NCI-H82 treated with DMSO at 0.1 percent for 48 hours (cell line): ENCODE measurements at regions not wholly inside any gene's neighbourhood (a gene's known extent, or its start where the extent isn't known, plus 50 kb on each side); places are given as distances from the start of the nearest gene placed in this dataset.

Experiments used
- DNase-seq: peaks from one replicate; lab custom pipeline; 2025; ENCODE audit not compliant: unreplicated experiment; lab: John Stamatoyannopoulos, UW

- DNase-seq, result no peak
Measured at GRCh38 chr3:132907293-132907692, 130.9 kb upstream of the TMEM108 start.

- no peak for DNase-seq
Measured at GRCh38 chr3:132900481-132900880, 137.7 kb upstream of the TMEM108 start.

GRCh38 chr3:132898141-132898540 is 140.1 kb upstream of the TMEM108 start:
- no peak for DNase-seq

GRCh38 chr3:132892956-132893355 is 145.2 kb upstream of the TMEM108 start:
- DNase-seq, result no peak

GRCh38 chr3:132881756-132882409 is 156.3 kb upstream of the TMEM108 start:
- DNase-seq, result no peak

GRCh38 chr3:132880986-132881385 is 157.2 kb upstream of the TMEM108 start:
- DNase-seq, result no peak

GRCh38 chr3:132879656-132880055 is 157.4 kb upstream of the NPHP3 start:
- DNase-seq, result no peak

- DNase-seq, result no peak
Measured at GRCh38 chr3:132874701-132875100, 152.5 kb upstream of the NPHP3 start.

- DNase-seq, result no peak
Measured at GRCh38 chr3:132872711-132873110, 150.5 kb upstream of the NPHP3 start.

GRCh38 chr3:132871956-132872355 is 149.7 kb upstream of the NPHP3 start:
- no peak for DNase-seq

GRCh38 chr3:132870541-132870940 is 148.3 kb upstream of the NPHP3 start:
- no peak for DNase-seq

GRCh38 chr3:132867956-132868355 is 145.7 kb upstream of the NPHP3 start:
- no peak for DNase-seq

GRCh38 chr3:132867526-132867925 is 145.3 kb upstream of the NPHP3 start:
- no peak for DNase-seq

GRCh38 chr3:132857317-132857716 is 135.1 kb upstream of the NPHP3 start:
- DNase-seq, result no peak

GRCh38 chr3:132854856-132855535 is 132.8 kb upstream of the NPHP3 start:
- no peak for DNase-seq

- DNase-seq, result no peak
Measured at GRCh38 chr3:132847849-132848625, 125.8 kb upstream of the NPHP3 start.

- DNase-seq, result peak; percentile 12
Measured at GRCh38 chr3:132843851-132844553, 121.8 kb upstream of the NPHP3 start.

GRCh38 chr3:132843349-132843748 is 121.1 kb upstream of the NPHP3 start:
- no peak for DNase-seq

GRCh38 chr3:132841621-132842020 is 119.4 kb upstream of the NPHP3 start:
- no peak for DNase-seq

- DNase-seq, result no peak
Measured at GRCh38 chr3:132840201-132840700, 118.0 kb upstream of the NPHP3 start.

GRCh38 chr3:132838477-132838876 is 116.3 kb upstream of the NPHP3 start:
- no peak for DNase-seq
